ENCODE measurements at regions not wholly inside any gene's neighbourhood (a gene's known extent, or its start where the extent isn't known, plus 50 kb on each side); places are given as distances from the start of the nearest gene placed in this dataset.

DNA sequence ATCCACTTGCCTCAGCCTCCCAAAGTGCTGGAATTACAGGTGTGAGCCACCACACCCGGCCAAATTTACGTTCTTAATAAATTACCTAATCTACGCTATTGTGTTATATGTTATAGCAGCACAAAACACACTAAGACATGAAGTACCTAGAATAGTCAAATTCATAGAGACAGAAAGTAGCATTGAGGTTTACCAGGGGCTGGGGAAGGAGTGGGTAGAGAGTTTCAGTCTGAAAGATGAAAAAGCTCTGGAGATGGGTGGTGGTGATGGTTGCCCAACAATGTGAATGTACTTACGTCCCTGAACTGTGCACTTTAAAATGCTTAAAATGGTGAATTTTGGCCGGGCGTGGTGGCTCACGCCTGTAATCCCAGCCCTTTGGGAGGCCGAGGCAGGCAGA is 65.7 kb upstream of the NUP50 start:
- TF ChIP-seq TAF1 (IDR thresholded peaks at IDR 0.05; ENCODE audit: borderline replicate concordance, insufficient read depth, low read length) (no peak), POLR2AphosphoS5 (IDR thresholded peaks at IDR 0.05; ENCODE audit: low read depth, low read length) (no peak), REST (IDR thresholded peaks at IDR 0.05; ENCODE audit: insufficient read depth in 1 of 2, low read depth in 2 of 2, low read length in 2 of 2) (no peak), FOXP2 (optimal IDR thresholded peaks at IDR 0.05; ENCODE audit: borderline replicate concordance, extremely low read depth, extremely low read length, insufficient read depth) (no peak), SIN3A (IDR thresholded peaks at IDR 0.05; ENCODE audit: borderline replicate concordance, insufficient read depth, low read length) (no peak)
